H1 (cell line): ENCODE measurements at regions not wholly inside any gene's neighbourhood (a gene's known extent, or its start where the extent isn't known, plus 50 kb on each side); places are given as distances from the start of the nearest gene placed in this dataset.

Experiments used
- BACH1 ChIP-seq: IDR thresholded peaks from 2 replicates; pipeline ENCODE4 v1.6.1; 2012; ENCODE audit warnings: low read length, improper control_type of control experiment
- EP300 ChIP-seq, 2 experiments: IDR thresholded peaks; 1 replicate in 1 of 2; 2 replicates in 1 of 2; pipeline ENCODE4 v1.6.1; 2011 to 2012; ENCODE audit warnings: low read depth in 2 of 2, low read length in 2 of 2, mild to moderate bottlenecking in 2 of 2, borderline replicate concordance in 1 of 2, inconsistent platforms in 1 of 2, moderate library complexity in 1 of 2
- GABPA ChIP-seq: IDR thresholded peaks from 2 replicates; pipeline ENCODE4 v1.6.1; 2011; ENCODE audit warnings: mild to moderate bottlenecking, low read length, moderate library complexity, borderline replicate concordance; ENCODE audit not compliant: insufficient read depth
- GTF2F1 ChIP-seq: IDR thresholded peaks from 2 replicates; pipeline ENCODE4 v1.6.1; 2012; ENCODE audit warnings: low read depth, low read length, improper control_type of control experiment, borderline replicate concordance
- HDAC2 ChIP-seq, 2 experiments: fragments of 300-600 bp in 1 of 2; sonication (generic) in 1 of 2; IDR thresholded peaks; 2 replicates each; pipeline ENCODE4 v1.6.1; 2011 to 2012; ENCODE audit warnings: low read depth in 2 of 2, low read length in 2 of 2, mild to moderate bottlenecking in 2 of 2, moderate library complexity in 2 of 2, borderline replicate concordance in 1 of 2, inconsistent platforms in 1 of 2
- RFX5 ChIP-seq: IDR thresholded peaks from 2 replicates; pipeline ENCODE4 v1.6.1; 2011; ENCODE audit warnings: low read depth, low read length, improper control_type of control experiment, borderline replicate concordance
- SP1 ChIP-seq: IDR thresholded peaks from 2 replicates; pipeline ENCODE4 v1.6.1; 2011; ENCODE audit warnings: low read depth, low read length
- TAF1 ChIP-seq: IDR thresholded peaks from 2 replicates; pipeline ENCODE4 v1.6.1; 2011; ENCODE audit warnings: mild to moderate bottlenecking, low read depth, low read length
- TBP ChIP-seq: IDR thresholded peaks from 2 replicates; pipeline ENCODE4 v1.6.1; 2011; ENCODE audit warnings: low read depth, low read length, improper control_type of control experiment
- TF ChIP-seq, protein P1 (sequence below): fragments of 300-600 bp; sonication (generic); IDR thresholded peaks from 2 replicates; pipeline ENCODE4 v1.7.1; 2012; ENCODE audit warnings: low read length, moderate library complexity, mild to moderate bottlenecking, inconsistent platforms; ENCODE audit not compliant: insufficient replicate concordance
- TF ChIP-seq, protein P2 (sequence below): IDR thresholded peaks from 2 replicates; pipeline ENCODE4 v1.6.1; 2011; ENCODE audit warnings: low read length, improper control_type of control experiment

DNA sequence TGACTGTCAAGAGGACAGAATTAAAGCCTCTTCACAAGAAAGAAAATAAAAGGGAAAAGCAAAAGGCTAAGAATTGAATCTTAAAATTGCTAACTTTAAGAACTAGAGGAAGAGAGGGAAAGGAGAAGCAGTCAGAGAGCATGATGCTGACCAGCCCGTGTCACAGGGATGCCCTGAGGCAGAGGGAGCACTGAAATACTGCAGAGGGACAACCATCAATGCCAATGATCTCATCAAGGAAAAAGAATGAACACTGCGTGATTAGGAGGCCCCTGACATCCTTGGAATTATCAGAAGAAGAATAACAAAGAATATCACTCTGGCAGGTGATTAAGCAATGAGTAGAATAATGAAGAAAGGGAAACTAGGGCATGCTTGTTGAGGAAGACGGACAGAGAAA, 252.2 kb upstream of the GRIP1 start (continued):
- TF ChIP-seq, protein P1, sequence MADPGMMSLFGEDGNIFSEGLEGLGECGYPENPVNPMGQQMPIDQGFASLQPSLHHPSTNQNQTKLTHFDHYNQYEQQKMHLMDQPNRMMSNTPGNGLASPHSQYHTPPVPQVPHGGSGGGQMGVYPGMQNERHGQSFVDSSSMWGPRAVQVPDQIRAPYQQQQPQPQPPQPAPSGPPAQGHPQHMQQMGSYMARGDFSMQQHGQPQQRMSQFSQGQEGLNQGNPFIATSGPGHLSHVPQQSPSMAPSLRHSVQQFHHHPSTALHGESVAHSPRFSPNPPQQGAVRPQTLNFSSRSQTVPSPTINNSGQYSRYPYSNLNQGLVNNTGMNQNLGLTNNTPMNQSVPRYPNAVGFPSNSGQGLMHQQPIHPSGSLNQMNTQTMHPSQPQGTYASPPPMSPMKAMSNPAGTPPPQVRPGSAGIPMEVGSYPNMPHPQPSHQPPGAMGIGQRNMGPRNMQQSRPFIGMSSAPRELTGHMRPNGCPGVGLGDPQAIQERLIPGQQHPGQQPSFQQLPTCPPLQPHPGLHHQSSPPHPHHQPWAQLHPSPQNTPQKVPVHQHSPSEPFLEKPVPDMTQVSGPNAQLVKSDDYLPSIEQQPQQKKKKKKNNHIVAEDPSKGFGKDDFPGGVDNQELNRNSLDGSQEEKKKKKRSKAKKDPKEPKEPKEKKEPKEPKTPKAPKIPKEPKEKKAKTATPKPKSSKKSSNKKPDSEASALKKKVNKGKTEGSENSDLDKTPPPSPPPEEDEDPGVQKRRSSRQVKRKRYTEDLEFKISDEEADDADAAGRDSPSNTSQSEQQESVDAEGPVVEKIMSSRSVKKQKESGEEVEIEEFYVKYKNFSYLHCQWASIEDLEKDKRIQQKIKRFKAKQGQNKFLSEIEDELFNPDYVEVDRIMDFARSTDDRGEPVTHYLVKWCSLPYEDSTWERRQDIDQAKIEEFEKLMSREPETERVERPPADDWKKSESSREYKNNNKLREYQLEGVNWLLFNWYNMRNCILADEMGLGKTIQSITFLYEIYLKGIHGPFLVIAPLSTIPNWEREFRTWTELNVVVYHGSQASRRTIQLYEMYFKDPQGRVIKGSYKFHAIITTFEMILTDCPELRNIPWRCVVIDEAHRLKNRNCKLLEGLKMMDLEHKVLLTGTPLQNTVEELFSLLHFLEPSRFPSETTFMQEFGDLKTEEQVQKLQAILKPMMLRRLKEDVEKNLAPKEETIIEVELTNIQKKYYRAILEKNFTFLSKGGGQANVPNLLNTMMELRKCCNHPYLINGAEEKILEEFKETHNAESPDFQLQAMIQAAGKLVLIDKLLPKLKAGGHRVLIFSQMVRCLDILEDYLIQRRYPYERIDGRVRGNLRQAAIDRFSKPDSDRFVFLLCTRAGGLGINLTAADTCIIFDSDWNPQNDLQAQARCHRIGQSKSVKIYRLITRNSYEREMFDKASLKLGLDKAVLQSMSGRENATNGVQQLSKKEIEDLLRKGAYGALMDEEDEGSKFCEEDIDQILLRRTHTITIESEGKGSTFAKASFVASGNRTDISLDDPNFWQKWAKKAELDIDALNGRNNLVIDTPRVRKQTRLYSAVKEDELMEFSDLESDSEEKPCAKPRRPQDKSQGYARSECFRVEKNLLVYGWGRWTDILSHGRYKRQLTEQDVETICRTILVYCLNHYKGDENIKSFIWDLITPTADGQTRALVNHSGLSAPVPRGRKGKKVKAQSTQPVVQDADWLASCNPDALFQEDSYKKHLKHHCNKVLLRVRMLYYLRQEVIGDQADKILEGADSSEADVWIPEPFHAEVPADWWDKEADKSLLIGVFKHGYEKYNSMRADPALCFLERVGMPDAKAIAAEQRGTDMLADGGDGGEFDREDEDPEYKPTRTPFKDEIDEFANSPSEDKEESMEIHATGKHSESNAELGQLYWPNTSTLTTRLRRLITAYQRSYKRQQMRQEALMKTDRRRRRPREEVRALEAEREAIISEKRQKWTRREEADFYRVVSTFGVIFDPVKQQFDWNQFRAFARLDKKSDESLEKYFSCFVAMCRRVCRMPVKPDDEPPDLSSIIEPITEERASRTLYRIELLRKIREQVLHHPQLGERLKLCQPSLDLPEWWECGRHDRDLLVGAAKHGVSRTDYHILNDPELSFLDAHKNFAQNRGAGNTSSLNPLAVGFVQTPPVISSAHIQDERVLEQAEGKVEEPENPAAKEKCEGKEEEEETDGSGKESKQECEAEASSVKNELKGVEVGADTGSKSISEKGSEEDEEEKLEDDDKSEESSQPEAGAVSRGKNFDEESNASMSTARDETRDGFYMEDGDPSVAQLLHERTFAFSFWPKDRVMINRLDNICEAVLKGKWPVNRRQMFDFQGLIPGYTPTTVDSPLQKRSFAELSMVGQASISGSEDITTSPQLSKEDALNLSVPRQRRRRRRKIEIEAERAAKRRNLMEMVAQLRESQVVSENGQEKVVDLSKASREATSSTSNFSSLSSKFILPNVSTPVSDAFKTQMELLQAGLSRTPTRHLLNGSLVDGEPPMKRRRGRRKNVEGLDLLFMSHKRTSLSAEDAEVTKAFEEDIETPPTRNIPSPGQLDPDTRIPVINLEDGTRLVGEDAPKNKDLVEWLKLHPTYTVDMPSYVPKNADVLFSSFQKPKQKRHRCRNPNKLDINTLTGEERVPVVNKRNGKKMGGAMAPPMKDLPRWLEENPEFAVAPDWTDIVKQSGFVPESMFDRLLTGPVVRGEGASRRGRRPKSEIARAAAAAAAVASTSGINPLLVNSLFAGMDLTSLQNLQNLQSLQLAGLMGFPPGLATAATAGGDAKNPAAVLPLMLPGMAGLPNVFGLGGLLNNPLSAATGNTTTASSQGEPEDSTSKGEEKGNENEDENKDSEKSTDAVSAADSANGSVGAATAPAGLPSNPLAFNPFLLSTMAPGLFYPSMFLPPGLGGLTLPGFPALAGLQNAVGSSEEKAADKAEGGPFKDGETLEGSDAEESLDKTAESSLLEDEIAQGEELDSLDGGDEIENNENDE: no peak
- no peak for TF ChIP-seq GABPA
- TF ChIP-seq SP1: no peak
- no peak for TF ChIP-seq BACH1
- no peak for TF ChIP-seq HDAC2 (IDR thresholded peaks at IDR 0.05; ENCODE audit: borderline replicate concordance in 1 of 2, low read depth in 2 of 2, low read length in 2 of 2)
- TF ChIP-seq GTF2F1: no peak
- TF ChIP-seq TAF1: no peak
- TF ChIP-seq, protein P2, sequence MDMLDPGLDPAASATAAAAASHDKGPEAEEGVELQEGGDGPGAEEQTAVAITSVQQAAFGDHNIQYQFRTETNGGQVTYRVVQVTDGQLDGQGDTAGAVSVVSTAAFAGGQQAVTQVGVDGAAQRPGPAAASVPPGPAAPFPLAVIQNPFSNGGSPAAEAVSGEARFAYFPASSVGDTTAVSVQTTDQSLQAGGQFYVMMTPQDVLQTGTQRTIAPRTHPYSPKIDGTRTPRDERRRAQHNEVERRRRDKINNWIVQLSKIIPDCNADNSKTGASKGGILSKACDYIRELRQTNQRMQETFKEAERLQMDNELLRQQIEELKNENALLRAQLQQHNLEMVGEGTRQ: no peak
- TF ChIP-seq RFX5: no peak
- TF ChIP-seq TBP: no peak
- no peak for TF ChIP-seq EP300 (IDR thresholded peaks at IDR 0.05; ENCODE audit: borderline replicate concordance in 1 of 2, low read depth in 2 of 2, low read length in 2 of 2)
